ENCODE measurements at regions not wholly inside any gene's neighbourhood (a gene's known extent, or its start where the extent isn't known, plus 50 kb on each side); places are given as distances from the start of the nearest gene placed in this dataset.

GRCh38 chr11:69394869-69395246 is 86.6 kb upstream of the LINC01488 start:
- DNase-seq, result no peak

GRCh38 chr11:69395287-69395686 is 86.2 kb upstream of the LINC01488 start:
- DNase-seq, result no peak

- no peak for DNase-seq
Observed at GRCh38 chr11:69396051-69396947, 85.2 kb upstream of the LINC01488 start.

GRCh38 chr11:69396948-69397307 is 84.5 kb upstream of the LINC01488 start:
- no peak for DNase-seq

GRCh38 chr11:69397732-69398131 is 83.7 kb upstream of the LINC01488 start:
- no peak for DNase-seq

- DNase-seq, result no peak
Observed at GRCh38 chr11:69398529-69399492, 82.7 kb upstream of the LINC01488 start.

GRCh38 chr11:69400140-69400539 is 81.3 kb upstream of the LINC01488 start:
- no peak for DNase-seq

- no peak for DNase-seq
Observed at GRCh38 chr11:69400771-69401590, 80.5 kb upstream of the LINC01488 start.

GRCh38 chr11:69401715-69402114 is 79.7 kb upstream of the LINC01488 start:
- DNase-seq, result no peak

- DNase-seq, result no peak
Observed at GRCh38 chr11:69402251-69402887, 79.1 kb upstream of the LINC01488 start.

GRCh38 chr11:69403556-69404215 is 77.8 kb upstream of the LINC01488 start:
- DNase-seq, result no peak

- no peak for DNase-seq
Observed at GRCh38 chr11:69406060-69406459, 75.4 kb upstream of the LINC01488 start.

GRCh38 chr11:69409812-69410645 is 71.4 kb upstream of the LINC01488 start:
- DNase-seq, result no peak

GRCh38 chr11:69411257-69411924 is 70.1 kb upstream of the LINC01488 start:
- DNase-seq, result no peak

- DNase-seq, result no peak
Observed at GRCh38 chr11:69413015-69413801, 68.3 kb upstream of the LINC01488 start.

GRCh38 chr11:69413993-69414392 is 67.5 kb upstream of the LINC01488 start:
- no peak for DNase-seq

GRCh38 chr11:69414773-69415187 is 66.7 kb upstream of the LINC01488 start:
- DNase-seq, result no peak

GRCh38 chr11:69415411-69416142 is 65.9 kb upstream of the LINC01488 start:
- no peak for DNase-seq

- no peak for DNase-seq
Observed at GRCh38 chr11:69416143-69416515, 65.3 kb upstream of the LINC01488 start.

Data from DMS53 (cell line).